ENCODE measurements at regions not wholly inside any gene's neighbourhood (a gene's known extent, or its start where the extent isn't known, plus 50 kb on each side); places are given as distances from the start of the nearest gene placed in this dataset.

DNA sequence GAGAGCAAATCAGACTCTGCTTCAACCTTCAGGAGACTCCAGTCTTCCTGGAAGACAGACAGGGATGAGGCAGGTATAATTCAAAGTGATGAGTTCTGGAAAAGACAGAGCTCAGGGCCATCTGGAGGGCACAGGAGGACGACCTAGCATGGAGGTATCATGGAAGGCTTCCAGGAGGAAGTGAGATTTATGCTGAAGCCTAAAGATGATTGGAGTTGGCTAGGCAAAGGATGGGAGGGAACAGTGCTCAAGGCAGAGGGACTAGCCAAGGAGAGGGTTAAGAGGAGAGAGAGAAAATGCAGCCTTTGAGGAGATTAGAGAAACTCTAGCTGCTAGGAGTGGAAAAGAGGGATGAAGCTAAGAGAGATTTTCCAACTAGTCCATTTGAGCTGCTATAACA lies 438.5 kb downstream of the MED13L start:
- TF ChIP-seq GATA2 (IDR thresholded peaks at IDR 0.05; ENCODE audit: low read depth, low read length) (no peak), GATA3 (IDR thresholded peaks at IDR 0.05; ENCODE audit: low read depth, low read length) (no peak)

DNA sequence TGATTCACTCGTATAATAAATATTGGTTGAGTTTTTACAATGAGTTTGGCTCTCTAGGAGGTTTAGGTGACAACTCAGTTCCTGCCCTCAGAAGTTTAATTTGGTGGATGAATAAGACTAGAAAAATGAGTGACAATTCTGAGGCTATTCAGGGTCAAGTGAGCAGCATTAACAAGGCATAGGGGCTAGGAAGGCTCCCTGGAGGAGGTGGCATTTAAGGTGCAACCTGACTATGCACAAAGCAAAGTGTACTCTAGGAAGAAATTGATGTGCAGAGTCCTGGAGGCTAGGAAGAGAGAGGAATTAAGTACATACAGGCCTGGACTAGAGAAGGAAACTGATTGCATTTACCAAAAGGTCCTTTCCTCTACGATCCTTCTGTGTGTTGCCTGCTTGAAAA lies 440.3 kb downstream of the MED13L start:
- no peak for TF ChIP-seq GATA2 (IDR thresholded peaks at IDR 0.05; ENCODE audit: low read depth, low read length)
- TF ChIP-seq GATA3 (IDR thresholded peaks at IDR 0.05; ENCODE audit: low read depth, low read length) = no peak

GRCh38 chr12:115835445-115835844 lies 442.0 kb downstream of the MED13L start:
- TF ChIP-seq GATA3 (IDR thresholded peaks at IDR 0.05; ENCODE audit: low read depth, low read length) (no peak), GATA2 (IDR thresholded peaks at IDR 0.05; ENCODE audit: low read depth, low read length) (peak; percentile 40; the same call in 1 of the 2 replicates)

- TF ChIP-seq GATA2 (IDR thresholded peaks at IDR 0.05; ENCODE audit: low read depth, low read length) (no peak), GATA3 (IDR thresholded peaks at IDR 0.05; ENCODE audit: low read depth, low read length) (no peak)
These were observed 443.8 kb downstream of the MED13L start for GRCh38 chr12:115833704-115834103.

DNA sequence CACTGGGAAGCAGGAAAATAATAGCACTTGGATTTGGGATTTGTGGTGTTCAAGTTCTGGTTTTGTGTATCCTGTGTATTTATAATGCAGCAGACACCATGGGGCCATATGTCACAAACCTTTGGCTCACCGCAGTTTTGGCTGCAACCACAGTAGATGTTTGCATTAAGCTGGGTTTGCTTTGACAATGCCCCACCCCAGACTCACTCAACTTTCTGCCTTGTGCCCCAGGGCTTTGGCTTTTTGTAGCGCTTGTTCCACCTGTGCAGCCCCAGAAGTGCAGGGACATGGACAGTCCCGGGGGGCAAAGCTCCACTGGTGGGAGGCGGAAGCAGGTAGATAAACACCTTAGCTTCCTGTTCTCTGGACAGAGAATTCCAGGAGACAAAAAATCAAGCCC lies 446.9 kb downstream of the MED13L start:
- TF ChIP-seq GATA2 (IDR thresholded peaks at IDR 0.05; ENCODE audit: low read depth, low read length) = no peak
- TF ChIP-seq GATA3 (IDR thresholded peaks at IDR 0.05; ENCODE audit: low read depth, low read length) = no peak

DNA sequence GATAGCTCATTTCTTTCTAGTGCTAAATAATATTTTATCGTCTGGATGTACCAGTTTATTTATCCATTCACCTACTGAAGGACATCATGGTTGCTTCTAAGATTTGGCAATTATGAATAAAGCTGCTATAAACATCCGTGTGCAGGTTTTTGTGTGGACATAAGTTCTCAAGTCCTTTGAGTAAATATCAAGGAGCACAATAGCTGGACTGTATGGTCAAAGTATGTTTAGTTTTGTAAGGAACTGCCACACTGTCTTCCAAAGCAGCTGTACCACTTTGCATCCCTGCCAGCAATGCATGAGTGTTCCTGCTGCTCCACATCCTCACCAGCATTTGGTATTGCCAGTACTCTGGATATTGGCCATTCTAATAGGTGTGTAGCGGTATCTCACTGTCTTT lies 447.4 kb downstream of the MED13L start:
- TF ChIP-seq GATA3 (IDR thresholded peaks at IDR 0.05; ENCODE audit: low read depth, low read length) = no peak

DNA sequence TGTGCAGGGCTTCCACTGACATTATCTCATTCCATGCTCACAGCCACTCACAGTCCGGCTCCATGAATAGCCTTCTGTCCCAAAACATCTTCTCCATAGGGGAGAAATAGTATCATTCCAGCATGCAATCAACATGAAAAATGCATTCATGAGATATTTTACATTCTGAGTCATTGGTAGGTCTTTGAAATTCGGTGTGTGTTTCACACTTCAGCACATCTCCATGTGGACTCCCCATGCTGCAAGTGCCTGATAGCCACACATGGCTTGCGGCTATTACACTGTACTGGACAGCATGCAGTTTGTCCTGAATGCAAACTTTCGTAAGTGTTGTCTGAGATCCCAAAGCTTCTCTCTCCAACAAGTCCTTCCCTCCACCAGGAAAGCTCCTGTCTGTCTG lies 449.3 kb downstream of the MED13L start:
- TF ChIP-seq GATA2 (IDR thresholded peaks at IDR 0.05; ENCODE audit: low read depth, low read length) (no peak), GATA3 (IDR thresholded peaks at IDR 0.05; ENCODE audit: low read depth, low read length) (no peak)

- no peak for TF ChIP-seq GATA3 (IDR thresholded peaks at IDR 0.05; ENCODE audit: low read depth, low read length)
- TF ChIP-seq GATA2 (IDR thresholded peaks at IDR 0.05; ENCODE audit: low read depth, low read length) = no peak
These were observed 452.4 kb downstream of the MED13L start for GRCh38 chr12:115824936-115825602.

- TF ChIP-seq GATA3 (IDR thresholded peaks at IDR 0.05; ENCODE audit: low read depth, low read length) (no peak), GATA2 (IDR thresholded peaks at IDR 0.05; ENCODE audit: low read depth, low read length) (no peak)
These were observed 453.9 kb downstream of the MED13L start for GRCh38 chr12:115823635-115824034.

- no peak for TF ChIP-seq GATA2 (IDR thresholded peaks at IDR 0.05; ENCODE audit: low read depth, low read length)
- no peak for TF ChIP-seq GATA3 (IDR thresholded peaks at IDR 0.05; ENCODE audit: low read depth, low read length)
These were observed 456.8 kb downstream of the MED13L start for GRCh38 chr12:115820656-115821055.

- TF ChIP-seq GATA3 (IDR thresholded peaks at IDR 0.05; ENCODE audit: low read depth, low read length) = no peak
- no peak for TF ChIP-seq GATA2 (IDR thresholded peaks at IDR 0.05; ENCODE audit: low read depth, low read length)
These were observed 458.5 kb downstream of the MED13L start for GRCh38 chr12:115818973-115819372.

DNA sequence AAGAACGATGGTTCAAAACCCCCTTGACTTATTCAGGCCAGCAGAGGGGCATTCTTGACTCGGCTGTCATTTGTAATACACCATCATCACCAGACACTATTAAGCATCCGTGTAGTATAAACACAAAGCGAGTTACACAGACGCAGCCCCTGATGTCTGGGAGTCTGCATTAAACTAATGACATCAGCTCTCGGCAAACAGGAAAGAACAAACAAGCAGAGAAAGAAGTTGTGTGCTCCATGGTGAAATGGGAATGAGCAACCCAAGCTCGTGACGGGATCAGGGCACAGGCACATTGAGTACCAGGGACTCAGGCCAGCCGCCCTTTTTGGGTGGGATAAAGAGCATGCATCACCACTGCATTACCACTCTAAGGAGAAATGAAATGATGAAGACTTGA lies 460.1 kb downstream of the MED13L start:
- no peak for TF ChIP-seq GATA2 (IDR thresholded peaks at IDR 0.05; ENCODE audit: low read depth, low read length)
- TF ChIP-seq GATA3 (IDR thresholded peaks at IDR 0.05; ENCODE audit: low read depth, low read length) = no peak

DNA sequence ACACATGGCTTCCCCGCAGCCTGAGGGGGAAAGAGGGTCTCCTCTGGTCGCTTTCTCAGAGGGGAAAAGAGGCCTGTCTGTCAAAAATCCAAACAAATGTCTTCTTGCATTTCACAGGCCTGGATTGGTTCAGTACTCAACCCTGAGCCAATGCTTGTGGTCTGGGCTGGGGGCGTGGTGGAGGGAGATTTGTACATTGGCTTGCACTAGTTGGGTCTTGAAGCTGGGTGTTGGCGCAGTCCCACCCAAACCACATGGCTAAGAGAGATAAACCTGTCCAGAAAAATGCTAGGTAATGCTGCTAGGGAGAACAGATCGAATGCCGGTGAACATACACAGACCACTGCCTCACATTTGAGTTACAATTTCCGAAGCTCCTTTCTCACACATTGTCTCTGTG lies 461.6 kb downstream of the MED13L start:
- TF ChIP-seq GATA3 (IDR thresholded peaks at IDR 0.05; ENCODE audit: low read depth, low read length) (no peak), GATA2 (IDR thresholded peaks at IDR 0.05; ENCODE audit: low read depth, low read length) (no peak)

DNA sequence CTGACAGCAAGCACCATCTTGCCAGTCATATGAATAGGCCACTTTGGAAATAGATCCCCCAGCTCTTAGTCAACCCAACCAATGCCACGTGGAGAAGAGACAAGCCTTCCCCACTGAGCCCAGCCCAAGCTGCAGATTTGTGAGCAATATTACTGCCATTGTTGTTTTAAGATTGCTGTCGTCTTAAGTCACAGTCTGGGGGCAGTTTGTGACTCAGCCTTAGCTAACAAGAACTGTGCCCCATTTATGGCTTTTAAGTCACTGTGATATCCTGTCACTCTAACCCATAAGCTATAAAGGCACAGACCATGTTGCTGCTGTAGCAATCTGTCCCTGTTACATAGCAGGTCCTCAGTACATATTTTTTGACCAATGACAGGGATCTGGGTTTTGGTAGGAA lies 464.2 kb downstream of the MED13L start:
- no peak for TF ChIP-seq GATA2 (IDR thresholded peaks at IDR 0.05; ENCODE audit: low read depth, low read length)
- TF ChIP-seq GATA3 (IDR thresholded peaks at IDR 0.05; ENCODE audit: low read depth, low read length) = no peak

DNA sequence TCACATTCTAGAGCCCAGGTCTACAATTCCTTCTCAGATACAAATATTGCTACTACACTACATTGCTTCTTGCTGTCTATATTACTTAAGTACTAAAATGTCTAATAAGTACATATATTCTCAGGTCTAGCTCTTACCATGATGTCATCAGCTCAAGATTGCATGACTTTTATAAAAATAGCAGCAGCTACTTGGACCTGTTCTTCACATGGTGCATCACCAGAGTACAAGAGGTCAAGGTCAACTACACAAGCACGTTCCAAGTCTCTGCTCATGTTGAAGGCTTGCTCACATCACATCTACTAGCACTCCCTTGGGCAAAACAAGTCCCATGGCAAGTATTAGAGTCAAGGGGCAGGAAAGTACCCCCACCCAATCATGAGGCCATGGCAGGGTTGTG lies 465.6 kb downstream of the MED13L start:
- TF ChIP-seq GATA3 (IDR thresholded peaks at IDR 0.05; ENCODE audit: low read depth, low read length) (no peak), GATA2 (IDR thresholded peaks at IDR 0.05; ENCODE audit: low read depth, low read length) (no peak)

DNA sequence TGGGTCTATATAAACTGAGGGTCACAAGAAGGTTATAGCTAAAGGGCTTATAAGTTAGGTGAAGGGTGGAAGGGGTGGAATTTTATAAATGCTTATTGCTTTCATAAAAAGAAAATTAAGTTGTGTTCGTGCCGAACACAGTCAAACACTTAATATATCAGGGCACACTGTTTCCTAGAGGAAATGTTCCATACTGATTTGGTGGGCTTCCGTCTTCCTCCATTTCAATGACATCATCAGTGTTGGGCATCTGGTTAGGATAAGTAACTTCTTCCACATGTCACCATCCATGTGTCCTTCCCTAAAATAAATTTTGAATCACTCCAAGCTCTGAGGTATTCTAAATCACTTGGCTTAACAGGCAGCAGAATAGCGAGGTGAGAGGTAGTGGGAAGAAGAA lies 466.4 kb downstream of the MED13L start:
- TF ChIP-seq GATA2 (IDR thresholded peaks at IDR 0.05; ENCODE audit: low read depth, low read length) = no peak
- no peak for TF ChIP-seq GATA3 (IDR thresholded peaks at IDR 0.05; ENCODE audit: low read depth, low read length)
